HG03571 (cell line): ENCODE measurements at regions not wholly inside any gene's neighbourhood (a gene's known extent, or its start where the extent isn't known, plus 50 kb on each side); places are given as distances from the start of the nearest gene placed in this dataset.

ENCODE experiments used
- ATAC-seq: cut with Tn5 transposase; IDR thresholded peaks from one replicate; pipeline ENCODE4 v1.9.1; 2021; ENCODE audit not compliant: unreplicated experiment

- ATAC-seq = no peak
These were observed 54.0 kb upstream of the PRPS1L1 start for GRCh38 chr7:18081617-18082016.

DNA sequence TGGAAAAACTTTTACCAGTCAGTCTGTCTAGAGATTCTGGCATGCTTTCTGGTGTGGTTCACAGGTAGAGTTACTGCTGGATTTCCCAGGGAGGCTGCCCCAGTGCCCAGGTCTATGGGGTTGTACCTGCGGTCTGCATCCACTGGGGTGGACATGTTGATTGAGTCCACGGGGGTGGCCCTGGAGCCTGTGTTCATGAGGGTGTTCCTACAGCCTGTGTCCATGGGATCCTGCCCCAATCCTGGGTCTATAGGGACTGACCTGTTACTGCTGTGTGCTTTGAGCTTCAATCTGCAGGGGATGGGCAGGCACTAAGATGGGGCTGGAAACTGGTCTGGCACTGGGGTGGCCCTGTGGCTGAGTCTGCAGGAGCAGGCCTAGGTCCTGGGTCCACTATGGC, 54.5 kb upstream of the PRPS1L1 start:
- no peak for ATAC-seq

DNA sequence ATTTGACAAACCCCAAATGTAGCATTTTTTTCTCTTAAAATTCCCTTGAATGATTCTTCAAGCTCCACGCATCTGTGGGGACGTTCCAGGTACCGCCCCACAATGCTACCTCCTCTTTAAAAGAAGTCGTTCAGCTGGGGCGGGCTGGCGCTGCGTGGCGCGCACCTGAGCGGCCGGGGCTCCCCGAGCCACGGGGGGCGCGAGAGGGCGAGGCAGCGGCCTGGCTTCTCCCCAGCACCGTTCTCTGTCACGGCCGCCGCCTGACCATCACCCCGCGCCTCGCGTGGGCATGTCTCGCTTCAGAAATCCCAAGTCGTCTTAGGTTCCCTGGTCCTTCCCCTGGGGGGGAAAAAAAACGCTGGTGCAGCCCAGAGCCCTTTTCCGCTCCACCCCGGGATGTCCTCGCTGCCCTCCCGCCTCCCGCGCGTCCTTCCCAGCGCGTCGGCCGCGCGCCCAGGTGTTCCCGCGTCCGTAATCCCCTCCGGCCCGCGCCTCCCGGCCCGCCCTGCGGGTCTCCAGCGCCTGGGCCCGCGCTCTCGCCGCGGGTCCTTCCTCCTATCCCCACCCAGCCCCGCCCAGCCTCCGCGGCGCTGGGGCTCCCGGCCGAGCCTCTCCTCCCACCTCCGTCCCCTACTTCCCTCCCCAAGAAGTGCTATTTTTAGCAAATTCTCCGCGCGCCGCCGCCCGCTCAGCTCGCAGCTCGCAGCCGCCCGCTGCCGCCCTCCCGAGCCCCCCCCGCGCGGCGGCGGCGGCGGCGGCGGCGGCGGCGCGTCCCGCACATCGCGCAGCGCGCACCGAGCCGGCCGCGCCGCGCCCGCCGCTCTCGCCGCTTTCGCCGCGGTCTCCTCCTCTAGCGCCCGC, 58.7 kb upstream of the PRPS1L1 start:
- no peak for ATAC-seq

GRCh38 chr7:18087026-18087686, 59.5 kb upstream of the PRPS1L1 start:
- no peak for ATAC-seq

DNA sequence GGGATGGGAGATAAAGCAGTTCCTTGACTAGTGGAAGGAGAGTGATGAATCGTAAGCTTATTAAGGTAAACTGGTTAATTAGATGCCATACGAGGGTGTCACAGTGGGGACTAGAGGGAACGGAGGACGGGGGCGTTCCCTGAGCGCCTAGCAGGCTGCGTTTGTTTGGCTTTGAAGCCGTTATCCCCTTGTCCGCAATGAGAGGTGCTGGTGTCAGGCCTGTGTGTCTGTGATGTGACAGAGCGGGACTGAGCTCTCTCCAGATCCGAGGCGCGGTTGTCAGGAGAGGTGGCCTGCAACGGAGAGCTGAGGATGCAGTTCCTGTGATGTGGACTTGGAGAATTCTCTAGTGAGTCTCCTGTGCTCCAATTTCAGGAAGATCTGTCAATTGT, 60.0 kb upstream of the PRPS1L1 start:
- no peak for ATAC-seq

DNA sequence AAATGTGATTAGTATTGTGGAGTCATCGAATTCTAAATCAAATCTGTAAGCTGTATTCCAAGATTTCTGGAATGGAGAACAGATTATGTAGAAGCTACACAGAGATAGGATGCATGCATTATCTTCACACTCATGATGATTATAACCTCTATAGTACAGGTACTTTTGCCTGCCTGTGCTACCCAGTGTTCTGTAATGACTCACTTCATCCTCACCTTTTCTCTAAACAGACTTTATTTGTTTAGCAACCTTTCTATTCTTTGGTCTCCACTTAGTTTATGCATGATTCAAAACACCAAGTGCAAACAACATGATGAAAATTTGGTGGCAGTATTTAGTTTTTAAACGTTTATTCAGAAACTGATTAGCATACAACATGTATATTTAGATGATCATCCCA, 68.4 kb upstream of the PRPS1L1 start:
- ATAC-seq = no peak

DNA sequence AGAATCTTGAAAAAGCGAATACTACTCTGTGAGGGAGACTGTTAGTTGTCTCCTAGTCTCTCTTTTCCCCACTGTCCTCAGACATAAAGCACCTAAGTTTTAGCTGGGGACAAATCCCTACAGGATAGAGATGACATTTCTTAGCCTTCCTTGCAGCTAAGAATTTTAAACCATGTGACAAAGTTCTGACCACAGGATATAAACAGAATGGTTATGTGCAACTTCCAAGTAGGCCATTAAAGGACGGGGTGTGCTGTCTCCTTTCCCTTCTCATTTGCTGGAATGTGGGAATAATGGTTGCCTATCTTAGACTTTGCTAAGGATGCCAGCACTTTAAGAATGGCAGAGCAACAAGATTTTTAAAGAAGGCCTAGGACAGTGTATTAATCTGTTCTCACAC, 74.9 kb upstream of the PRPS1L1 start:
- no peak for ATAC-seq

DNA sequence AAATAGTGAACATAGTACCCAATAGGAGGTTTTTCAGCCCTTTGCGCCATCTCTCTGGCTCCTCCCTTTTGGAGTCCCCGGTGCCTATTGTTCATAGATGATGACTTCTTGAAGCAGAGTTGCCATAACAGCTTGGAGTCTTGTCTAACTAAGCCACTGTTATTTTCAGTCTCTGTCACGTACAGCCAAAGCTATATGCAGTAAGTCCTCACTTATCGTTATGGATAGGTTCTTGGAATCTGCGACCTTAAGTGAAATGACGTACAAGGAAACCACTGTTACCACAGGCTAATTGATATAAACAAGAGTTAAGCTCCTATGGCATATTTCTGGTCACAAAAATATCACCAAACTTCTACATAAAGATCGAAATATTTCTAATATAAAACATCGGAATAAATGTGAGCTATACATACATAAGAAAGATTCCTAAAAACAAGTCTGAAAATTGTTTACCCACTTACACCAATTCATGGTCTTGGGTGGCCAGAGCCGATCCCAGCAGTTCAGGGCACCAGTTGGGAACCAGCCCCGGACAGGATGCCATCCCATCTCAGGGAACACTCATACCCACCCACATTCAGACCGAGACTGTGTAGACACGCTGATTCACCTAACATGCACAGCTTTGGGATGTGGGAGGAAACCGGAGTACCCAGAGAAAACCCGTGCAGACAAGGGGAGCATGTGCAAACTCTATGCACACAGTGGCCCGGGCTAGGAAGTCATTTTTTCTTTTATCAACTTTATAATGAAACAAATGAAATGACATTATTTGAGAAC, 76.0 kb upstream of the PRPS1L1 start:
- ATAC-seq = no peak

- no peak for ATAC-seq
These were observed 82.1 kb upstream of the PRPS1L1 start for GRCh38 chr7:18109762-18110161.

- no peak for ATAC-seq
These were observed 89.0 kb upstream of the PRPS1L1 start for GRCh38 chr7:18116661-18117060.

GRCh38 chr7:18117482-18117881, 89.8 kb upstream of the PRPS1L1 start:
- ATAC-seq = no peak

DNA sequence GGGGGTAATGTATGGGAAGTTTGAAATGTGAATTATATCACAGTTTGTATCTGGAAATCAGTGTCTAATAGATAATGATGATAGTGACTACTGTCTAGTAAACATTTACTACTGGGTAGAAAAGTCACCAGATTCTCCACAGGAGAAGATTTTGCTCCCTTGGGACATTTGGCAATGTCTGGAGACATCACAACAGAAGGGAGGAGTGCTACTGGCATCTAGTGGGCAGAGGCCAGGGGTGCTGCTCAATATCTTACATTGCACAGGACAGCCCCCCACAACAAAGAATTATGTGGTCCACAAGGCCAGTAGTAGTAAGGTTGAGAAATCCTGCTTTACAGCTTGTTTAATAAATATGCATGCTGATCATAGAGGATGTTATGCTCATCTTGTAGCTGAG, 92.3 kb upstream of the PRPS1L1 start:
- no peak for ATAC-seq

DNA sequence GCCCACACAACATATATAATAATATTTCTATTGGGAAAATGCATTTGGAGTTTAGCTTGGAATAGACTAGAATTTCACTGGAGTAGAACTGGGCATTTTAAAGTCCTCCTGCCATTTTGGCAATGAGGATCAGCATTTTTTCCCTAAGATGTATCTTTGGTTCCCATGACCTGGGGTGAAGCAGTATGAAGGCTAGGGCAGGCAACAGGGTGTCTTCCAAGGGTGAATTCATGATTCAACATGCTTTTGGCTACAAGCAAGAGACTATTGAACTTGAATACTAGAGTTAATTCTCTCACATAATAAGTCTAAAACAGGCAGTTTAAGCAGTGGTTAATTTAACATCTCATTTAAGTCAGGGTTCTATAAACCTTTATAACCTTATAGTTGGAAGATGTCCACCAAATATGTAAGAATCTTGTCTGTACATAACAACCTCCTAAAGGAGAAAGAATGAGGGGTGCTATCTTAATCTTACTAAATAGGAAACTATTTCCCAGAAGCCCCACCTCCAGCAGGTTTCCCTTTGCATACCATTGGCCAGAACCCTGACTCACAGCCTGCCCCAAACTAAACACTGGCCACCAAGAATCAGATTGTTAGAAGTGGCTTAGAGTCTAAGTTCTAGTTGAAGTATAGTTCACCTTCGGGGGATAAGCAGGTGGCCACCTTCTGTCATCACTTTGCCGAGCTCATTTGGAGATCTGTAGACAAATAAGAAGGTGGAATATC, 96.0 kb upstream of the PRPS1L1 start:
- ATAC-seq = no peak

- no peak for ATAC-seq
These were observed 97.8 kb upstream of the PRPS1L1 start for GRCh38 chr7:18125476-18125875.

- no peak for ATAC-seq
These were observed 98.6 kb upstream of the PRPS1L1 start for GRCh38 chr7:18126281-18126680.

DNA sequence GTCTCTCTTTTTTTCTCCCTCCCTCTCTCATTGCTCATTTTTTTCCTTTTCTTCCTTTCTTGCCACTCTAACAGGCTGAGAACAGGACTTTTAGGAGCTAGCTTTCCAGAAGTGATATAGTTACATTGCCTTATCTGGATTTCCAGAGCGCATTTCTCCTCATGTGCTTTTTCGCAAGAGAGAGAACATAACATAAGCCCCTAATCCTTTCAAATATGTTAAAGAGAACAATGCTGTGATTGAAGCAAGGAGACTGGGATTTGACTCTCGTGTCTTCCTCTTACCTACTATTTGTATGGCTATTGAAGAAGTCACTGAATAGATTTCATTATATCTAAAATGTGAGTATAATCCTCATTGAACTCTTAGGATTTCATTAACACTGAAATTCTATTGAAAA, 101.2 kb upstream of the PRPS1L1 start:
- no peak for ATAC-seq

DNA sequence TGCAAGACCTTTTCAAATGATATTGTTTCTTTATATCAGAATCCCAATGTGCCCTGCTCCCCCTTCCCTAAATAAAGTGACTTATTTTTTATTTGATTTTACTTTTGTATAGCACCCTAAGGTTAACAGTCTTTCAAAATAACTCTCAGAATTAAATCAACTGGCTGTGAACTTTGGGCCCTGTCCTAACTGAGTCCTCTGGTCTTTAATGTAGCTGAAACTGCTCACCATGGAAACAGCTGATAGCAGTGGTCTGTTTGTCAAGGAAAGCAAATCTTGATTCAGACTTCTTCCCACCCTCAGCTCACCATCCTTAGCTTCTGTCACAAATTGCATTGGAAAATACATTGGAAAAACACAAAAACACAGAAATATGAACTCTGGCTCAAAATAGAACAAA, 105.2 kb upstream of the PRPS1L1 start:
- ATAC-seq = no peak

DNA sequence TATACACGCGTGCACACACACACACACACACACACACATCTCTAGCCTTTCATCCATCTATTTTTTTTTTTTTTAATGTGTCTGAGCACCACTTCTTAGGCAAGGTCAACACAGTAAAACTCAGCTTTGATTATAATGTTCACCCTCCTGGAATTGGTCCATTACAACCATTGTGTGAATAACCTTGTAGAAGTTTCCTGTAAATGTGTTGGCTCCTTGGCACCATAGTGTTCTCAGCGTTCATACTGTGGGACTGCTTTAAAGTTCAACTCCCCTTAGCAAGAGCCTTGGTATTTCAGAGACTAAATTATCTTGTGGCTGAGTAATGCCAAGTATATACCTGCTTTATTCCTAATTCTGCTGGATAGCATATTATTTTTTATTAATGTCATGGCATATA, 106.3 kb upstream of the PRPS1L1 start:
- ATAC-seq = no peak

- ATAC-seq = no peak
These were observed 113.3 kb upstream of the PRPS1L1 start for GRCh38 chr7:18140943-18141342.

DNA sequence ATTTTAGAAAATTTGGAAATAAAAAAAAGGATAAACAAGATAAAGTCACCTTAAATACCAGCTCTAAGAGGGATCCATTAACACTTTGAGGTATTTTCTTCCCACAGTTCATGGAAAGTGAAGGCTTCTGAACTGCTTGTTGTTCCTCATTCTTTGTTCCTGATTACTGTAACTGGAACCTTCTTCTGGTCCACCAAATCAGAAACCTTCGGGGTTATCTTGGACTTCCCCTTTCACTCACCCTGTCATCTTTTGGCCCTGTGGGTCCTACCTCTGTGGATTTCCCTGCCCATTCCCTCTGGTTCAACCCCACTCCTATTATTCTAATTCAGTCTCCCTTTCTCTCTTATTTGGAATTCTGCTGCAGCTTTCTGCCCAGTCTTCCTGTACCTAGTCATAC, 116.5 kb upstream of the PRPS1L1 start:
- no peak for ATAC-seq

- no peak for ATAC-seq
These were observed 117.5 kb upstream of the PRPS1L1 start for GRCh38 chr7:18145160-18145559.
